ENCODE measurements at regions not wholly inside any gene's neighbourhood (a gene's known extent, or its start where the extent isn't known, plus 50 kb on each side); places are given as distances from the start of the nearest gene placed in this dataset.

DNA sequence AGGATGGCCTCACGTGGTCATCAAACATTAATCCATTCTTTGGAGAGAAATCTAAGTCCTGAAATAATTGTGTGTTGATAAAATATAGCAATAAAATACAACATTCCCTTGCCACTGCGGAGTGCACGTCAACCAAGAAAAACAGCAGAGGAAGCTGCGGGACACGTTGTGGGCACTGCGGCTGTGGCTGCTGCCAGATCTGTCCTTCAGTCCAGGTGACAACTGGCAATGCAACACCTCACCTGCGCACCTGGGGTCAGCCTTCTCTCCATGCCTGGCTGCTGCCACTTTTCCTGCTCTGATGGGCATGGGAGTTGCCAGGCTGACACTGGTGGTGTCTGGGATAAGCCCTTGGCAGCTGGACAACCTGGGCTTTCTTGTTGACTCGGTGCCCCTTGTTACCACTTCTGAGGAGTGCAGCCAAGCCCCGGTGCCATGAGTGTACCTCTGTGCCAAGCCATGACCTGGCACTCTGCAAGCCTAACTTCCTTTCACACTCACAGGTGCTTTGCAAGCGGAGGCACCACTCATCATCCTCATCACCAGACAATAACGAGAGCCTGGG, 251.6 kb upstream of the TSHZ3 start:
- Histone ChIP-seq H3K4me1 (ENCODE audit: insufficient read depth, insufficient read length) (no peaks in the 10 kb centered on the region), H3K4me3 (ENCODE audit: insufficient read length, low read depth) (no peak overlapping the region), H3K27me3 (ENCODE audit: insufficient read depth, insufficient read length) (no peaks in the 10 kb centered on the region), H3K9me3 (ENCODE audit: insufficient read depth, low read length) (no peaks in the 10 kb centered on the region), H3K36me3 (ENCODE audit: insufficient read depth, insufficient read length, low read length) (no peaks in the 10 kb centered on the region), H3K9ac (ENCODE audit: insufficient read length, low read depth) (no peak overlapping the region)
- TF ChIP-seq YY1 (IDR thresholded peaks at IDR 0.05; ENCODE audit: insufficient read depth, insufficient read length): no peak
- TF ChIP-seq SUZ12 (IDR thresholded peaks at IDR 0.05; ENCODE audit: extremely low read depth, insufficient read depth, insufficient read length): no peak
- DNase-seq (ENCODE audit: low read depth, low spot score): no peak

DNA sequence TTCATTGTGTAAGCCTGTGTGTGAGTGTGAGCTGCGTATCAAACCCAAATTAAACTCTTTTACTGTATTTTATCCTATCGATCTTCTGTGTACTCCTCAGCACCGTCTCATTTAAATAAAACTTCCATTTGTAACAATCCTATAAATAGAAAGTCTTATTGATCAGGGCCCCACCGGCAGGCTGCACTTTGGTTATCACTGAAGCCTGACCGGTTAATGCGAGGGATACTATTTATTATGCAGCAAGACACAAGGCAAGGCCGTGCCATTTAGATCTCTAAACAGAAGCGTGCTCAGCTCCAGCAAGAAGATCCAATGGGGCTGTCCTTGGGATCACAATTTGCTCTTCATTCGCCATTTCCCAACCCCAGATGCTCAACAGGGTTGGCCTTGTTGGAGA, 252.6 kb upstream of the TSHZ3 start:
- TF ChIP-seq ZNF274 (IDR thresholded peaks at IDR 0.05; ENCODE audit: low read depth, low read length): no peak
- TF ChIP-seq YY1 (IDR thresholded peaks at IDR 0.05; ENCODE audit: insufficient read depth, insufficient read length): no peak
- no peak for TF ChIP-seq SUZ12 (IDR thresholded peaks at IDR 0.05; ENCODE audit: extremely low read depth, insufficient read depth, insufficient read length)
- Histone ChIP-seq H3K36me3 (ENCODE audit: insufficient read depth, insufficient read length, low read length) (no peaks in the 10 kb centered on the region), H3K27me3 (ENCODE audit: insufficient read depth, insufficient read length) (no peaks in the 10 kb centered on the region), H3K4me3 (ENCODE audit: insufficient read length, low read depth) (no peak overlapping the region), H3K9ac (ENCODE audit: insufficient read length, low read depth) (no peak overlapping the region), H3K4me1 (ENCODE audit: insufficient read depth, insufficient read length) (no peaks in the 10 kb centered on the region), H3K9me3 (ENCODE audit: insufficient read depth, low read length) (no peaks in the 10 kb centered on the region)
- no peak for DNase-seq (ENCODE audit: low read depth, low spot score)

DNA sequence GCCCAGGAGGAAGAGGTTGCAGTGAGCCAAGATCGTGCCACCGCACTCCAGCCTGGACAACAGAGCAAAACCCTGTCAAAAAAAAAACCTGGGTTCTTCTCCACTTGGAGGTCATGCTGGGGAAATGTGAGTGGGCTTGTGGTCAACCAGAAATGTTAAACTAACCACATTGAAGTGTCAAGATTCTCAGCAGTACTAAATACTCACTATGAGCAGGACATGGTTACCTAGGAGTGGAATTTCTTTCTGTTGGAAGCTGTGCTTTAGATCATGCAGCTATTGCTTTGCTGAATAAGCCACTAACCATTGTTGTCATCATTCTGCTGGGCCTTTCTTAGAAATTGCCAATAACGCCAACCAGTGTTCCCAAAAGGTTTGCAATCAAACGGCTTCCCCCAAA, 253.3 kb upstream of the TSHZ3 start:
- no peaks in the 10 kb centered on the region for H3K27me3 ChIP-seq (ENCODE audit: insufficient read depth, insufficient read length)
- H3K4me3 ChIP-seq (ENCODE audit: insufficient read length, low read depth): no peak overlapping the region
- TF ChIP-seq ZNF274 (IDR thresholded peaks at IDR 0.05; ENCODE audit: low read depth, low read length): no peak
- TF ChIP-seq YY1 (IDR thresholded peaks at IDR 0.05; ENCODE audit: insufficient read depth, insufficient read length): no peak
- TF ChIP-seq SUZ12 (IDR thresholded peaks at IDR 0.05; ENCODE audit: extremely low read depth, insufficient read depth, insufficient read length): no peak
- H3K36me3 ChIP-seq (ENCODE audit: insufficient read depth, insufficient read length, low read length): no peaks in the 10 kb centered on the region
- H3K4me1 ChIP-seq (ENCODE audit: insufficient read depth, insufficient read length): no peaks in the 10 kb centered on the region
- no peak for DNase-seq (ENCODE audit: low read depth, low spot score)
- no peak overlapping the region for H3K9ac ChIP-seq (ENCODE audit: insufficient read length, low read depth)
- H3K9me3 ChIP-seq (ENCODE audit: insufficient read depth, low read length): no peaks in the 10 kb centered on the region

DNA sequence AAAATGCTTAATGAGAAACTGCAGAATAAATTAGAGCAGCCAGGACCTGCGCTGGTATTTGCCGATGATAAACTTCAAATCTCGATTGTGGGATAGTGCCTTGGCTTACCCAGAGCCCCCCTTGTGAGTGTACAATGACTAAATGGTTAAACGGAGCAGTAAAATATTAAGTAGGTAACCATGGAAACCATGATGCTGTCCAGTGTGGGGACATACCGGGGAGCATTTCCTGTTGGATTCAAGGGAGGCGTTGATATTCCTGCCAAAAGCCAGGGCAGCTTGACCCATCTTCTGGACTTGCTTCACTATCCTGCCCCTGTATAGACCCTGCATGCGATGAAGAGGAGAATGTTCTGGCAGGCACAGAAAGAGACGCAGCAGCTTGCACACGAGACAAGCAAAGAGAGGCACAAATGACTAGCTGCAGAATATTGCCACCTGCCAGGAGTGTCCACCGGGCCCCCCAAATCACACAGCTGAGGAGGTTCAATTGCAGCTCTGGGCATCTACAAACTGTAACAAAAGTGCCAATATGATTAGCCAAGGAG, 255.3 kb upstream of the TSHZ3 start:
- Histone ChIP-seq H3K9ac (ENCODE audit: insufficient read length, low read depth) (no peak overlapping the region), H3K36me3 (ENCODE audit: insufficient read depth, insufficient read length, low read length) (no peaks in the 10 kb centered on the region), H3K9me3 (ENCODE audit: insufficient read depth, low read length) (no peaks in the 10 kb centered on the region), H3K4me1 (ENCODE audit: insufficient read depth, insufficient read length) (no peaks in the 10 kb centered on the region), H3K27me3 (ENCODE audit: insufficient read depth, insufficient read length) (no peaks in the 10 kb centered on the region), H3K4me3 (ENCODE audit: insufficient read length, low read depth) (no peak overlapping the region)
- no peak for DNase-seq (ENCODE audit: low read depth, low spot score)
- TF ChIP-seq YY1 (IDR thresholded peaks at IDR 0.05; ENCODE audit: insufficient read depth, insufficient read length): no peak
- no peak for TF ChIP-seq ZNF274 (IDR thresholded peaks at IDR 0.05; ENCODE audit: low read depth, low read length)
- TF ChIP-seq SUZ12 (IDR thresholded peaks at IDR 0.05; ENCODE audit: extremely low read depth, insufficient read depth, insufficient read length): no peak

DNA sequence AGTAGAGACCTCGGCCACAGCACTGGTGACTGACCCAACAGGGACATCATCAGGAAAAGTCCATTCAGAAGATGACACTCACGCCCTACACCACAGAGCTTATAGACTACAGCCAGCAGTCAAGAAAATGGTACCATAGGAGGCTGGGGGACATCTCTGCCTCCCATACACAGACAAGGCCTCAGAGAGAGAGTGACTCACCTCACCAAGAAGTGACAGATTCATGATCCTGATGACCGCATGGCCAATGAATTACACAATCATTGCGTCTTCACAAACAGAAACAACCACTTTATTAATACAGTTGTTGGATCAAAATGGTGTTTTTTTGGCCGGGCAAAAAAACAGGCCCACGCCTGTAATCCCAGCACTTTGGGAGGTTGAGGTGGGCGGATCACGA, 260.8 kb upstream of the TSHZ3 start:
- no peak for TF ChIP-seq SUZ12 (IDR thresholded peaks at IDR 0.05; ENCODE audit: extremely low read depth, insufficient read depth, insufficient read length)
- TF ChIP-seq YY1 (IDR thresholded peaks at IDR 0.05; ENCODE audit: insufficient read depth, insufficient read length): no peak
- no peak for TF ChIP-seq ZNF274 (IDR thresholded peaks at IDR 0.05; ENCODE audit: low read depth, low read length)
- Histone ChIP-seq H3K9me3 (ENCODE audit: insufficient read depth, low read length) (no peaks in the 10 kb centered on the region), H3K9ac (ENCODE audit: insufficient read length, low read depth) (no peak overlapping the region), H3K36me3 (ENCODE audit: insufficient read depth, insufficient read length, low read length) (no peaks in the 10 kb centered on the region), H3K27me3 (ENCODE audit: insufficient read depth, insufficient read length) (no peaks in the 10 kb centered on the region), H3K4me3 (ENCODE audit: insufficient read length, low read depth) (no peak overlapping the region), H3K4me1 (ENCODE audit: insufficient read depth, insufficient read length) (no peaks in the 10 kb centered on the region)
- DNase-seq (ENCODE audit: low read depth, low spot score): no peak

DNA sequence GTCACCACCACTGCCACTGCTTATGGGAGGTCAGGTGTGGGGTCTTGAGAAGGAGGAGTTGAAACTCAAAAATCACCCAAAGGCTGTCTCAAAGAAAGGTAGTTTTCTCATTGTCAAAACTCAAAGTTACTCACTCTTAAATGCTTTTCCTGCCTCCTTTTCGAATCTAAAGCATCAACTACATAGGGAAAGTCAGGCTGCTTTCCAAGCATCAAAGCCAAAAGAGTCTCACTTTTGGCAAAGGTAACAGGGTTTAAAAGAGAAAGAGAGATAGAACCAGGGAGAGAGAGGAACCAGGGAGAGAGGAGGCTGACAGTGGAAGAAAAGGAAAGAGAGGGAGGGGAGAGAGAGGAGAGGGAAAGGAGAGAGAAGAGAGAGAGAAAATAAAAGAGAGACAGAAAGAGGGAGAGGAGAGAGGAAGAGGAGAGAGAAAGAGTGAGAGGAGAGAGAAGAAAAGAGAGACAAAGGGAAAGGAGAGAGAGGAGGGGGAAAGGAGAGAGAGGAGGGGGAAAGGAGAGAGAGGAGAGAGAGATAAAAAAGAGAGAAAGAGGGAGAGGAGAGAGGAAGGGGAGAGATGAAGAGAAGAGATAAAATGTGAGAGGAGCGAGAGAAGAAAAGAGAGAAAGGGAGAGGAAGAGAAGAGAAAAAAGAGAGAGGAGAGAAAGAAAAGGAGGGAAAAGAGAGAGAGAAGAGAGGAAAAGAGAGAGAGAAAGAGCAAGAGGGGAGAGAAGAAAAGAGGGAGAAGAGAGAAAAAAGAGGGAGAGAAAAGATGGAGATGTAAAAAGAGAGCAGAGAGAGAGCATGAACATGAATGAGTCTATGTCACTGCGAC, 262.0 kb upstream of the TSHZ3 start:
- no peaks in the 10 kb centered on the region for H3K4me1 ChIP-seq (ENCODE audit: insufficient read depth, insufficient read length)
- H3K9me3 ChIP-seq (ENCODE audit: insufficient read depth, low read length): no peaks in the 10 kb centered on the region
- H3K36me3 ChIP-seq (ENCODE audit: insufficient read depth, insufficient read length, low read length): no peaks in the 10 kb centered on the region
- H3K9ac ChIP-seq (ENCODE audit: insufficient read length, low read depth): no peak overlapping the region
- TF ChIP-seq YY1 (IDR thresholded peaks at IDR 0.05; ENCODE audit: insufficient read depth, insufficient read length) (no peak), ZNF274 (IDR thresholded peaks at IDR 0.05; ENCODE audit: low read depth, low read length) (no peak), SUZ12 (IDR thresholded peaks at IDR 0.05; ENCODE audit: extremely low read depth, insufficient read depth, insufficient read length) (no peak)
- no peak overlapping the region for H3K4me3 ChIP-seq (ENCODE audit: insufficient read length, low read depth)
- no peak for DNase-seq (ENCODE audit: low read depth, low spot score)
- H3K27me3 ChIP-seq (ENCODE audit: insufficient read depth, insufficient read length): no peaks in the 10 kb centered on the region

DNA sequence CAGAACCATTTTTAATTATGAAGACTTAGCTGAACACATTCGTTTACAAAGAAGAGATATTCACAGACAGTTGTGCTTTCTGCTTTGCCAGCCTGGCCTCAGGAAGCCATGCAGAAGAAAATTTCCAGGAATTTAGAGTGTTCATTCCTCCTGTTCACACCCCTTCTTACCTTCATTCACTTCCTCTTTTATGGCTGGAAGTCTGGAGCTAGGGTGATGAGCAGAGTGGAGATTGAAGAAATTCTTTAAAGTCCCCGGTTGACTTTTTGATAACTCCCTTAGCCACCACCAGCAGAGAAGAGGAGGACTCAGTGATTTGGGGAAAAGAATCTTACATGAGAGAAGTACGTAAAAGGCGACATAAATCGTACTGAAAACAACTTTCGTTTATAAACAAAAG, 263.6 kb upstream of the TSHZ3 start:
- H3K4me1 ChIP-seq (ENCODE audit: insufficient read depth, insufficient read length): no peaks in the 10 kb centered on the region
- no peak for TF ChIP-seq YY1 (IDR thresholded peaks at IDR 0.05; ENCODE audit: insufficient read depth, insufficient read length)
- no peak for TF ChIP-seq SUZ12 (IDR thresholded peaks at IDR 0.05; ENCODE audit: extremely low read depth, insufficient read depth, insufficient read length)
- no peak for TF ChIP-seq ZNF274 (IDR thresholded peaks at IDR 0.05; ENCODE audit: low read depth, low read length)
- no peak for DNase-seq (ENCODE audit: low read depth, low spot score)

More for the DNA sequence above, 263.6 kb upstream of the TSHZ3 start:
- no peak overlapping the region for H3K4me3 ChIP-seq (ENCODE audit: insufficient read length, low read depth)
- no peaks in the 10 kb centered on the region for H3K9me3 ChIP-seq (ENCODE audit: insufficient read depth, low read length)
- H3K27me3 ChIP-seq (ENCODE audit: insufficient read depth, insufficient read length): no peaks in the 10 kb centered on the region
- H3K36me3 ChIP-seq (ENCODE audit: insufficient read depth, insufficient read length, low read length): no peaks in the 10 kb centered on the region
- no peak overlapping the region for H3K9ac ChIP-seq (ENCODE audit: insufficient read length, low read depth)
